SK-N-SH (cell line): ENCODE measurements at regions not wholly inside any gene's neighbourhood (a gene's known extent, or its start where the extent isn't known, plus 50 kb on each side); places are given as distances from the start of the nearest gene placed in this dataset.

ENCODE experiments used
- EP300 ChIP-seq, 2 experiments: IDR thresholded peaks; 2 replicates each; pipeline versions ENCODE4 v1.4.0 to v1.6.1; 2012; ENCODE audit warnings: borderline replicate concordance in 1 of 2, low read depth in 1 of 2, low read length in 1 of 2
- POLR2AphosphoS5 ChIP-seq: IDR thresholded peaks from 2 replicates; pipeline ENCODE4 v1.6.1; 2012; ENCODE audit warnings: low read depth, low read length
- RCOR1 ChIP-seq: fragments of 150-350 bp; IDR thresholded peaks from 2 replicates; pipeline ENCODE4 v1.6.1; 2017; ENCODE audit warnings: antibody characterized with exemption, low read length
- SIN3A ChIP-seq: IDR thresholded peaks from 2 replicates; pipeline ENCODE4 v1.6.1; 2012; ENCODE audit warnings: low read depth, mild to moderate bottlenecking, low read length, moderate library complexity, borderline replicate concordance
- SMC3 ChIP-seq: IDR thresholded peaks from 2 replicates; pipeline ENCODE4 v1.6.1; 2012; ENCODE audit warnings: low read depth, low read length, improper control_type of control experiment
- TF ChIP-seq, protein P1 (sequence below): fragments of 150-350 bp; IDR thresholded peaks from 2 replicates; pipeline ENCODE4 v1.6.1; 2017; ENCODE audit warnings: antibody characterized with exemption, low read length, low read depth, borderline replicate concordance
- TF ChIP-seq, protein P2 (sequence below): fragments of 200-600 bp; sonication (generic); IDR thresholded peaks from 2 replicates; pipeline ENCODE4 v1.6.1; 2017; ENCODE audit warnings: antibody characterized with exemption, mild to moderate bottlenecking, moderate library complexity
- TF ChIP-seq, protein P3 (sequence below): IDR thresholded peaks from 2 replicates; pipeline ENCODE4 v1.6.1; 2012; ENCODE audit warnings: mild to moderate bottlenecking, low read depth, low read length, moderate library complexity

DNA sequence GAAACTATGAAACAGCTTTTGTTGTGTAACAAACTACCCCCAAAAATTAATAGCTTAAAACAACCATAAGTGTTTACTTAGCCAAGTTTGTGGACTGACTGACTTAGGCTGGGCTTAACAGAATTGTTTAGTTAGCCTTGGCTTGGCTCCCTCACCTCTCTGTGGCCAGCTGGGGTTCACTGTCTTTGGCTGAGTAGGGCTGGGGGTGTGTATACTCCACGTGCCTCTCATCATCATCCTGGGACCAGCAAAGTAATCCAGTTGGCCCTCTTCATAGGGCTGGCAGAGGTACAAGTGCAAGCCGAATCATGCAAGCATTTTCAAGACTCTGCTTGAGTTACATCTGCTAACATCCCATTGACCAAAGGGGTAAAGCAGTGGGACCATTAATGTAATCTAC, 252.3 kb downstream of the BRINP2 start:
- TF ChIP-seq, protein P1, sequence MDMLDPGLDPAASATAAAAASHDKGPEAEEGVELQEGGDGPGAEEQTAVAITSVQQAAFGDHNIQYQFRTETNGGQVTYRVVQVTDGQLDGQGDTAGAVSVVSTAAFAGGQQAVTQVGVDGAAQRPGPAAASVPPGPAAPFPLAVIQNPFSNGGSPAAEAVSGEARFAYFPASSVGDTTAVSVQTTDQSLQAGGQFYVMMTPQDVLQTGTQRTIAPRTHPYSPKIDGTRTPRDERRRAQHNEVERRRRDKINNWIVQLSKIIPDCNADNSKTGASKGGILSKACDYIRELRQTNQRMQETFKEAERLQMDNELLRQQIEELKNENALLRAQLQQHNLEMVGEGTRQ: no peak
- no peak for TF ChIP-seq POLR2AphosphoS5
- no peak for TF ChIP-seq SIN3A
- TF ChIP-seq, protein P2, sequence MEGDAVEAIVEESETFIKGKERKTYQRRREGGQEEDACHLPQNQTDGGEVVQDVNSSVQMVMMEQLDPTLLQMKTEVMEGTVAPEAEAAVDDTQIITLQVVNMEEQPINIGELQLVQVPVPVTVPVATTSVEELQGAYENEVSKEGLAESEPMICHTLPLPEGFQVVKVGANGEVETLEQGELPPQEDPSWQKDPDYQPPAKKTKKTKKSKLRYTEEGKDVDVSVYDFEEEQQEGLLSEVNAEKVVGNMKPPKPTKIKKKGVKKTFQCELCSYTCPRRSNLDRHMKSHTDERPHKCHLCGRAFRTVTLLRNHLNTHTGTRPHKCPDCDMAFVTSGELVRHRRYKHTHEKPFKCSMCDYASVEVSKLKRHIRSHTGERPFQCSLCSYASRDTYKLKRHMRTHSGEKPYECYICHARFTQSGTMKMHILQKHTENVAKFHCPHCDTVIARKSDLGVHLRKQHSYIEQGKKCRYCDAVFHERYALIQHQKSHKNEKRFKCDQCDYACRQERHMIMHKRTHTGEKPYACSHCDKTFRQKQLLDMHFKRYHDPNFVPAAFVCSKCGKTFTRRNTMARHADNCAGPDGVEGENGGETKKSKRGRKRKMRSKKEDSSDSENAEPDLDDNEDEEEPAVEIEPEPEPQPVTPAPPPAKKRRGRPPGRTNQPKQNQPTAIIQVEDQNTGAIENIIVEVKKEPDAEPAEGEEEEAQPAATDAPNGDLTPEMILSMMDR: no peak
- no peak for TF ChIP-seq SMC3
- TF ChIP-seq, protein P3, sequence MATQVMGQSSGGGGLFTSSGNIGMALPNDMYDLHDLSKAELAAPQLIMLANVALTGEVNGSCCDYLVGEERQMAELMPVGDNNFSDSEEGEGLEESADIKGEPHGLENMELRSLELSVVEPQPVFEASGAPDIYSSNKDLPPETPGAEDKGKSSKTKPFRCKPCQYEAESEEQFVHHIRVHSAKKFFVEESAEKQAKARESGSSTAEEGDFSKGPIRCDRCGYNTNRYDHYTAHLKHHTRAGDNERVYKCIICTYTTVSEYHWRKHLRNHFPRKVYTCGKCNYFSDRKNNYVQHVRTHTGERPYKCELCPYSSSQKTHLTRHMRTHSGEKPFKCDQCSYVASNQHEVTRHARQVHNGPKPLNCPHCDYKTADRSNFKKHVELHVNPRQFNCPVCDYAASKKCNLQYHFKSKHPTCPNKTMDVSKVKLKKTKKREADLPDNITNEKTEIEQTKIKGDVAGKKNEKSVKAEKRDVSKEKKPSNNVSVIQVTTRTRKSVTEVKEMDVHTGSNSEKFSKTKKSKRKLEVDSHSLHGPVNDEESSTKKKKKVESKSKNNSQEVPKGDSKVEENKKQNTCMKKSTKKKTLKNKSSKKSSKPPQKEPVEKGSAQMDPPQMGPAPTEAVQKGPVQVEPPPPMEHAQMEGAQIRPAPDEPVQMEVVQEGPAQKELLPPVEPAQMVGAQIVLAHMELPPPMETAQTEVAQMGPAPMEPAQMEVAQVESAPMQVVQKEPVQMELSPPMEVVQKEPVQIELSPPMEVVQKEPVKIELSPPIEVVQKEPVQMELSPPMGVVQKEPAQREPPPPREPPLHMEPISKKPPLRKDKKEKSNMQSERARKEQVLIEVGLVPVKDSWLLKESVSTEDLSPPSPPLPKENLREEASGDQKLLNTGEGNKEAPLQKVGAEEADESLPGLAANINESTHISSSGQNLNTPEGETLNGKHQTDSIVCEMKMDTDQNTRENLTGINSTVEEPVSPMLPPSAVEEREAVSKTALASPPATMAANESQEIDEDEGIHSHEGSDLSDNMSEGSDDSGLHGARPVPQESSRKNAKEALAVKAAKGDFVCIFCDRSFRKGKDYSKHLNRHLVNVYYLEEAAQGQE: no peak
- no peak for TF ChIP-seq RCOR1
- no peak for TF ChIP-seq EP300 (IDR thresholded peaks at IDR 0.05; ENCODE audit: borderline replicate concordance in 1 of 2, low read depth in 1 of 2, low read length in 1 of 2)
